ENCODE measurements at regions not wholly inside any gene's neighbourhood (a gene's known extent, or its start where the extent isn't known, plus 50 kb on each side); places are given as distances from the start of the nearest gene placed in this dataset.

GRCh38 chr9:90958328-90958727 is 156.7 kb downstream of the SYK start:
- Histone ChIP-seq H2BK12ac (ENCODE audit: low read depth, low read length) (no peak overlapping the region), H2BK20ac (ENCODE audit: low read length) (no peak overlapping the region), H3K23me2 (ENCODE audit: low read depth, low read length) (no peaks in the 10 kb centered on the region), H3K79me1 (ENCODE audit: low read depth, low read length) (no peaks in the 10 kb centered on the region), H4K20me1 (replicated peaks in 1 of 2; ENCODE audit: control insufficient read depth in 1 of 2, insufficient read depth in 2 of 2, low read length in 2 of 2) (no peaks in the 10 kb centered on the region), H2BK120ac (replicated peaks; ENCODE audit: low read depth, low read length) (no peak overlapping the region), H4K91ac (replicated peaks; ENCODE audit: insufficient read length, low read length) (no peak overlapping the region), H2BK15ac (ENCODE audit: low read length) (no peak overlapping the region), H3K23ac (ENCODE audit: insufficient read length) (no peak overlapping the region), H2BK5ac (ENCODE audit: low read depth, low read length) (no peak overlapping the region), H4K8ac (ENCODE audit: extremely low read depth, insufficient read depth, low read length) (no peak overlapping the region), H3K36me3 (ENCODE audit: control insufficient read depth in 2 of 4, insufficient read depth in 4 of 4, low read length in 3 of 4) (no peaks in the 10 kb centered on the region), H2AK5ac (ENCODE audit: low read depth, low read length) (no peak overlapping the region), H3K14ac (ENCODE audit: insufficient read length) (no peak overlapping the region), H3K4me1 (replicated peaks in 1 of 4; ENCODE audit: control insufficient read depth in 3 of 4, insufficient read depth in 4 of 4, low read length in 3 of 4) (no peaks in the 10 kb centered on the region), H3K27me3 (replicated peaks in 1 of 4; ENCODE audit: control insufficient read depth in 3 of 4, extremely low read depth in 1 of 4, insufficient read depth in 3 of 4, low read length in 3 of 4) (no peaks in the 10 kb centered on the region), H3K9ac (replicated peaks in 1 of 4; ENCODE audit: extremely low read depth in 1 of 4, low read depth in 3 of 4, low read length in 3 of 4) (no peak overlapping the region), H3K18ac (ENCODE audit: extremely low read depth, low read length) (no peak overlapping the region), H2AFZ (ENCODE audit: low read length) (no peak overlapping the region), H3K27ac (ENCODE audit: low read depth, low read length) (no peak overlapping the region), H3K4me3 (ENCODE audit: extremely low read depth in 1 of 4, insufficient read depth in 2 of 4, low read depth in 3 of 4, low read length in 4 of 4) (no peak overlapping the region), H3K4ac (replicated peaks; ENCODE audit: insufficient read length, low read depth, low read length) (no peak overlapping the region), H4K5ac (ENCODE audit: insufficient read length, low read depth, low read length) (no peak overlapping the region), H3K56ac (replicated peaks; ENCODE audit: insufficient read length, low read depth, low read length) (no peak overlapping the region), H3K4me2 (ENCODE audit: insufficient read depth in 1 of 2, low read depth in 2 of 2, low read length in 2 of 2) (no peak overlapping the region), H3K79me2 (ENCODE audit: control insufficient read depth in 1 of 2, insufficient read depth in 2 of 2, low read length in 2 of 2) (no peaks in the 10 kb centered on the region), H3K9me3 (ENCODE audit: insufficient read depth in 2 of 2, low read depth in 1 of 2, low read length in 1 of 2) (no peaks in the 10 kb centered on the region)
- WGBS, 2 experiments (ENCODE audit: extremely low coverage in 1 of 2, insufficient coverage in 1 of 2, insufficient read length in 1 of 2, insufficient replicate concordance in 2 of 2, low coverage in 1 of 2, low lambda C conversion rate in 2 of 2, missing lambda C conversion rate in 1 of 2) = 43% methylated on average over 2 of the region's 2 CpGs; no CpG with 5 or more reads in 1 of the 2 experiments
- FAIRE-seq = no peak
- POLR2A ChIA-PET (ENCODE audit: partially characterized antibody) = no interaction called here
- no peak for DNase-seq (ENCODE audit: low read depth in 1 of 2, low spot score in 2 of 2)
- CTCF ChIA-PET (ENCODE audit: partially characterized antibody) = interaction anchor here (0.8 to 1.1 kb wide), 2 partner anchors 43 to 60 kb away, joined by 3 to 5 read pairs; no protein-coding TSS in a partner anchor
- TF ChIP-seq CHD1 (IDR thresholded peaks at IDR 0.05; ENCODE audit: low read depth, low read length) (no peak), USF2 (IDR thresholded peaks at IDR 0.05; ENCODE audit: low read length) (no peak), SRF (IDR thresholded peaks at IDR 0.05; ENCODE audit: low read depth, low read length) (no peak), BCL11A (IDR thresholded peaks at IDR 0.05; ENCODE audit: low read depth in 2 of 2, low read length in 2 of 2) (no peak), SIRT6 (IDR thresholded peaks at IDR 0.05; ENCODE audit: low read length) (no peak), CBX5 (IDR thresholded peaks at IDR 0.05; ENCODE audit: low read depth, low read length) (no peak), POLR2AphosphoS5 (IDR thresholded peaks at IDR 0.05; ENCODE audit: low read depth, low read length) (no peak)
